Posterior cingulate gyrus (tissue), 11 donors: ENCODE measurements at regions not wholly inside any gene's neighbourhood (a gene's known extent, or its start where the extent isn't known, plus 50 kb on each side); places are given as distances from the start of the nearest gene placed in this dataset.
"Not testable (repeated sequence)": the region's sequence is repeated elsewhere in the genome, so short reads cannot be mapped to it uniquely, and the experiment has no call there.

Source experiments
- DNase-seq, 10 donors: peaks; one replicate each; pipeline versions ENCODE4 v3.0.0 to v3.0.0-alpha.2; 2020 to 2021; ENCODE audit warnings: mixed read lengths in 3 of 10
- intact Hi-C: fragments of 100-400 bp; cut with DNase I; formaldehyde crosslinking; loops from one replicate; pipeline ENCODE4 v1.15.1; 2023

GRCh38 chr4:57220734-57221133 lies 110.5 kb upstream of the IGFBP7 start:
- DNase-seq: no peak
- intact Hi-C loops: no loop called here

- DNase-seq: no peak
- intact Hi-C loops: no loop called here
Observed at GRCh38 chr4:57220172-57220571, 110.0 kb upstream of the IGFBP7 start.

- no peak for DNase-seq
- intact Hi-C loops: no loop called here
Observed at GRCh38 chr4:57219431-57219830, 109.2 kb upstream of the IGFBP7 start.

GRCh38 chr4:57214654-57215411 lies 104.6 kb upstream of the IGFBP7 start:
- intact Hi-C loops: no loop called here
- DNase-seq: peak in 3 of 10 donors; percentile 13 to 74 (median 18)

GRCh38 chr4:57211131-57211530 lies 100.9 kb upstream of the IGFBP7 start:
- DNase-seq: no peak
- intact Hi-C loops: no loop called here

GRCh38 chr4:57206172-57206571 lies 96.0 kb upstream of the IGFBP7 start:
- intact Hi-C loops: no loop called here
- DNase-seq: no peak

- DNase-seq: no peak
- intact Hi-C loops: no loop called here
Observed at GRCh38 chr4:57205580-57205979, 95.4 kb upstream of the IGFBP7 start.

GRCh38 chr4:57200799-57201327 lies 90.7 kb upstream of the IGFBP7 start:
- DNase-seq: no peak
- intact Hi-C loops: no loop called here

GRCh38 chr4:57199267-57199666 lies 89.1 kb upstream of the IGFBP7 start:
- intact Hi-C loops: no loop called here
- DNase-seq: no peak

GRCh38 chr4:57195622-57196021 lies 85.4 kb upstream of the IGFBP7 start:
- intact Hi-C loops: no loop called here
- no peak for DNase-seq

GRCh38 chr4:57194068-57194611 lies 84.0 kb upstream of the IGFBP7 start:
- peak in 1 of 10 donors; percentile 78 for DNase-seq
- intact Hi-C loops: no loop called here

GRCh38 chr4:57193209-57193810 lies 83.1 kb upstream of the IGFBP7 start:
- intact Hi-C loops: no loop called here
- no peak for DNase-seq

- no peak for DNase-seq
- intact Hi-C loops: no loop called here
Observed at GRCh38 chr4:57191523-57192034, 81.4 kb upstream of the IGFBP7 start.

GRCh38 chr4:57190601-57191481 lies 80.7 kb upstream of the IGFBP7 start:
- DNase-seq: no peak
- intact Hi-C loops: no loop called here

- DNase-seq: no peak
- intact Hi-C loops: no loop called here
Observed at GRCh38 chr4:57187246-57187645, 77.1 kb upstream of the IGFBP7 start.

GRCh38 chr4:57184378-57185029 lies 74.3 kb upstream of the IGFBP7 start:
- DNase-seq: peak in 7 of 10 donors; percentile 29 to 89 (median 40)

GRCh38 chr4:57182132-57182874 lies 72.1 kb upstream of the IGFBP7 start:
- DNase-seq: peak; percentile 72 to 98 (median 90)
- intact Hi-C loops: no loop called here

More at GRCh38 chr4:57184378-57185029, 74.3 kb upstream of the IGFBP7 start:
- intact Hi-C loops: no loop called here

- DNase-seq, intact Hi-C loops: not testable (repeated sequence)
Observed at GRCh38 chr4:57173136-57173535, 63.0 kb upstream of the IGFBP7 start.

- intact Hi-C loops: no loop called here
- DNase-seq: no peak
Observed at GRCh38 chr4:57172065-57172464, 61.9 kb upstream of the IGFBP7 start.
